H9 (cell line): ENCODE measurements at regions not wholly inside any gene's neighbourhood (a gene's known extent, or its start where the extent isn't known, plus 50 kb on each side); places are given as distances from the start of the nearest gene placed in this dataset.
A peak's percentile ranks its signal among the peaks of the same experiment; 100 is the strongest.

Experiments used
- DNase-seq: peaks from one replicate; pipeline ENCODE4 v3.0.0-alpha.2; 2017
- H2AFZ ChIP-seq: one replicate; pipeline ENCODE4 v1.6.1; 2013; ENCODE audit warnings: mild to moderate bottlenecking, low read length, control low read depth, moderate library complexity
- H2AK5ac ChIP-seq: 2 replicates; pipeline ENCODE4 v1.6.1; 2013; ENCODE audit warnings: low read length, control low read depth, mixed read lengths; ENCODE audit not compliant: insufficient read length
- H2BK120ac ChIP-seq: one replicate; pipeline ENCODE4 v1.6.1; 2013; ENCODE audit warnings: low read depth, mild to moderate bottlenecking, low read length, control low read depth, inconsistent platforms; ENCODE audit not compliant: poor library complexity, severe bottlenecking
- H2BK12ac ChIP-seq: 2 replicates; pipeline ENCODE4 v1.6.1; 2013; ENCODE audit warnings: low read length, control low read depth, mixed read lengths, low read depth; ENCODE audit not compliant: insufficient read length
- H2BK15ac ChIP-seq: 2 replicates; pipeline ENCODE4 v1.6.1; 2013; ENCODE audit warnings: low read depth, low read length, control low read depth
- H2BK20ac ChIP-seq: one replicate; pipeline ENCODE4 v1.6.1; 2013; ENCODE audit warnings: low read depth, mild to moderate bottlenecking, low read length, control low read depth, inconsistent platforms; ENCODE audit not compliant: poor library complexity, severe bottlenecking
- H2BK5ac ChIP-seq: 2 replicates; pipeline ENCODE4 v1.6.1; 2013; ENCODE audit warnings: low read length, control low read depth, mixed read lengths; ENCODE audit not compliant: insufficient read length
- H3K14ac ChIP-seq: 2 replicates; pipeline ENCODE4 v1.6.1; 2013; ENCODE audit warnings: low read length, control low read depth; ENCODE audit not compliant: insufficient read depth
- H3K18ac ChIP-seq: 2 replicates; pipeline ENCODE4 v1.6.1; 2013; ENCODE audit warnings: low read depth, mild to moderate bottlenecking, mixed read lengths, low read length, control low read depth; ENCODE audit not compliant: insufficient read length
- H3K23ac ChIP-seq: 2 replicates; pipeline ENCODE4 v1.6.1; 2013; ENCODE audit warnings: low read length, control low read depth, mixed read lengths, low read depth; ENCODE audit not compliant: insufficient read length
- H3K23me2 ChIP-seq: 2 replicates; pipeline ENCODE4 v1.6.1; 2013; ENCODE audit warnings: low read depth, mild to moderate bottlenecking, mixed read lengths, low read length, control low read depth; ENCODE audit not compliant: insufficient read length, poor library complexity, severe bottlenecking
- H3K27ac ChIP-seq: 2 replicates; pipeline ENCODE4 v1.5.1; 2013; ENCODE audit warnings: low read length, control low read depth, mixed read lengths, low read depth; ENCODE audit not compliant: insufficient read length
- H3K27me3 ChIP-seq: 2 replicates; pipeline ENCODE4 v1.6.1; 2013; ENCODE audit warnings: low read length, control low read depth, inconsistent platforms; ENCODE audit not compliant: insufficient read depth
- H3K4ac ChIP-seq: 2 replicates; pipeline ENCODE4 v1.6.1; 2013; ENCODE audit warnings: low read depth, mild to moderate bottlenecking, control low read depth, inconsistent platforms, low read length, moderate library complexity
- H3K4me1 ChIP-seq: 2 replicates; pipeline ENCODE4 v1.6.1; 2013; ENCODE audit warnings: low read length, control low read depth, inconsistent platforms; ENCODE audit not compliant: insufficient read depth
- H3K4me2 ChIP-seq: 2 replicates; pipeline ENCODE4 v1.6.1; 2013; ENCODE audit warnings: low read length, control low read depth, mixed read lengths; ENCODE audit not compliant: insufficient read length, insufficient read depth
- H3K56ac ChIP-seq: 2 replicates; pipeline ENCODE4 v1.6.1; 2013; ENCODE audit warnings: low read depth, mild to moderate bottlenecking, mixed read lengths, low read length, control low read depth; ENCODE audit not compliant: insufficient read length
- H3K79me1 ChIP-seq: 2 replicates; pipeline ENCODE4 v1.6.1; 2013; ENCODE audit warnings: low read depth, mild to moderate bottlenecking, moderate library complexity, low read length, control low read depth, inconsistent platforms; ENCODE audit not compliant: insufficient read depth, poor library complexity, severe bottlenecking
- H3K79me2 ChIP-seq: 2 replicates; pipeline ENCODE4 v1.6.1; 2013; ENCODE audit warnings: low read length, control low read depth, inconsistent platforms; ENCODE audit not compliant: insufficient read depth
- H3K9ac ChIP-seq: 2 replicates; pipeline ENCODE4 v1.6.1; 2013; ENCODE audit warnings: low read length, control low read depth, mixed read lengths; ENCODE audit not compliant: insufficient read length; ENCODE audit errors: extremely low read depth
- H3K9me3 ChIP-seq: one replicate; pipeline ENCODE4 v1.6.1; 2013; ENCODE audit warnings: low read depth, low read length, inconsistent platforms; ENCODE audit not compliant: control insufficient read depth
- H3T11ph ChIP-seq: one replicate; pipeline ENCODE4 v1.6.1; 2013; ENCODE audit warnings: mild to moderate bottlenecking, low read length, control low read depth, inconsistent platforms
- H4K20me1 ChIP-seq: one replicate; pipeline ENCODE4 v1.6.1; 2013; ENCODE audit not compliant: control insufficient read depth, insufficient read length, insufficient read depth
- H4K5ac ChIP-seq: 2 replicates; pipeline ENCODE4 v1.6.1; 2013; ENCODE audit warnings: low read depth, mild to moderate bottlenecking, mixed read lengths, low read length, control low read depth; ENCODE audit not compliant: insufficient read length
- H4K8ac ChIP-seq: replicated peaks from 2 replicates; pipeline ENCODE4 v1.6.1; 2013; ENCODE audit warnings: low read length, control low read depth, mixed read lengths, low read depth; ENCODE audit not compliant: insufficient read length
- H4K91ac ChIP-seq: 2 replicates; pipeline ENCODE4 v1.6.1; 2013; ENCODE audit warnings: low read depth, mild to moderate bottlenecking, moderate library complexity, mixed read lengths, low read length, control low read depth; ENCODE audit not compliant: insufficient read length
- H3K27ac Mint-ChIP-seq, 3 experiments: 2 replicates in 2 of 3; 3 replicates in 1 of 3; pipeline ENCODE4 v1.8.0; 2020 to 2021; ENCODE audit warnings: mixed read lengths in 3 of 3, mild to moderate bottlenecking in 1 of 3, moderate library complexity in 1 of 3
- H3K27me3 Mint-ChIP-seq: 2 replicates; pipeline ENCODE4 v1.8.0; 2021; ENCODE audit warnings: low read depth, mild to moderate bottlenecking, moderate library complexity, mixed read lengths
- H3K36me3 Mint-ChIP-seq, 3 experiments: 2 replicates in 2 of 3; 3 replicates in 1 of 3; pipeline ENCODE4 v1.8.0; 2020 to 2021; ENCODE audit warnings: low read depth in 3 of 3, mixed read lengths in 3 of 3; ENCODE audit not compliant: insufficient read depth in 1 of 3
- H3K4me1 Mint-ChIP-seq, 2 experiments: 2 replicates each; pipeline ENCODE4 v1.8.0; 2020; ENCODE audit warnings: mixed read lengths in 2 of 2
- H3K4me3 Mint-ChIP-seq, 2 experiments: 2 replicates in 1 of 2; 3 replicates in 1 of 2; pipeline ENCODE4 v1.8.0; 2020 to 2021; ENCODE audit warnings: mild to moderate bottlenecking in 2 of 2, mixed read lengths in 2 of 2, moderate library complexity in 1 of 2
- H3K9me3 Mint-ChIP-seq, 2 experiments: 2 replicates in 1 of 2; 3 replicates in 1 of 2; pipeline ENCODE4 v1.8.0; 2020; ENCODE audit warnings: mild to moderate bottlenecking in 2 of 2, mixed read lengths in 2 of 2, moderate library complexity in 1 of 2
- CTCF ChIP-seq: fragments of 200-600 bp; sonication (generic); conservative IDR thresholded peaks from 3 replicates; pipeline ENCODE4 v1.8.0; 2021; ENCODE audit warnings: antibody characterized with exemption, mild to moderate bottlenecking

DNA sequence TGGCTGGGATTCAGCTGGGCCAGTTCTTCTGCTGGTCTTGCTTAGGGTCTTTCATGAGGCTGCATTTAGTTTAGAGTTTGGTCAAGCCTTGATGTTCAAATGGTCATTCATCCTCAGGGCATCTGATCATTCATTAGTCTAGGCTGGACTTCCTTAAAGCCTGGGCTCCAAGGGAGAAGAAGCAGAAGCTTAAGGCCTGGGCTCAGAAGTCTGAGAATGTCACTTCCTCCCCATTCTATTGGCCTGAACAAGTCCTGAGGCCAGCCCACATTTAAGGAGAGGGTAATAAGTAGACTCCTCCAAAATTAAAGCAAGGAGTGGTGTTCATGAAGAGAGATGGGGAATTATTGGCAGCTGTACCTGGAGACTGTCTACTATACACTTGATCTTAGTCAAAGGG lies 193.2 kb upstream of the HABP2 start:
- Histone ChIP-seq H2AK5ac (no peak overlapping the region), H2BK5ac (no peak overlapping the region), H4K91ac (no peak overlapping the region), H4K8ac (no peak overlapping the region), H3K18ac (no peak overlapping the region), H3K4me1 (no peaks in the 10 kb centered on the region), H2BK12ac (no peak overlapping the region), H3K4ac (no peak overlapping the region), H3K9ac (no peak overlapping the region), H2BK15ac (no peak overlapping the region), H3K14ac (no peak overlapping the region), H2AFZ (no peak overlapping the region), H4K5ac (no peak overlapping the region), H3K4me2 (no peak overlapping the region), H2BK20ac (no peak overlapping the region), H4K20me1 (no peaks in the 10 kb centered on the region), H3K9me3 (no peaks in the 10 kb centered on the region), H3K23ac (no peak overlapping the region), H3K79me1 (no peaks in the 10 kb centered on the region), H3K27ac (no peak overlapping the region), H3K23me2 (peaks cover 2% of the 10 kb centered on the region), H3T11ph (no peak overlapping the region), H3K56ac (no peak overlapping the region), H3K27me3 (no peaks in the 10 kb centered on the region), H3K79me2 (no peaks in the 10 kb centered on the region), H2BK120ac (no peak overlapping the region)
- Mint-ChIP-seq H3K9me3 (no peaks in the 10 kb centered on the region), H3K27ac (peak overlapping the region in 1 of 3 experiments; percentile 25; a peak in 1 of 7 replicates), H3K4me1 (peaks cover 4 to 8% of the 10 kb centered on the region in 2 experiments), H3K36me3 (no peaks in the 10 kb centered on the region), H3K27me3 (no peaks in the 10 kb centered on the region; the same call in 1 of the 2 replicates), H3K4me3 (no peak overlapping the region)
- DNase-seq = no peak
- no peak for TF ChIP-seq CTCF
